Keratinocyte (primary cell): ENCODE measurements at regions not wholly inside any gene's neighbourhood (a gene's known extent, or its start where the extent isn't known, plus 50 kb on each side); places are given as distances from the start of the nearest gene placed in this dataset.

ENCODE experiments used
- DNase-seq: peaks from one replicate; pipeline ENCODE4 v3.0.0-alpha.2; 2011; ENCODE audit warnings: low read depth, missing footprints, low spot score
- FAIRE-seq: peaks from 2 replicates; lab custom pipeline; 2011; peaks lifted over from hg19 to GRCh38; lab: Jason Lieb, UNC
- H2AFZ ChIP-seq: 2 replicates; pipeline ENCODE4 v1.6.0; 2012; ENCODE audit warnings: low read length, control low read depth, inconsistent platforms; ENCODE audit not compliant: control insufficient read depth
- H3K27ac ChIP-seq: 2 replicates; pipeline ENCODE4 v1.5.1; 2011; ENCODE audit warnings: low read length; ENCODE audit not compliant: control insufficient read depth, insufficient read depth
- H3K27me3 ChIP-seq: 3 replicates; pipeline ENCODE4 v1.6.0; 2011; ENCODE audit warnings: low read length; ENCODE audit not compliant: control insufficient read depth, insufficient read depth; ENCODE audit errors: extremely low read depth
- H3K36me3 ChIP-seq, 2 experiments: 2 replicates in 1 of 2; 3 replicates in 1 of 2; pipeline ENCODE4 v1.5.1; 2011; ENCODE audit warnings: low read length in 2 of 2, mild to moderate bottlenecking in 1 of 2; ENCODE audit not compliant: control insufficient read depth in 2 of 2, insufficient read depth in 2 of 2; ENCODE audit errors: extremely low read depth in 1 of 2
- H3K4me1 ChIP-seq: 3 replicates; pipeline ENCODE4 v1.5.1; 2011; ENCODE audit warnings: low read length; ENCODE audit not compliant: control insufficient read depth, insufficient read depth; ENCODE audit errors: extremely low read depth
- H3K4me2 ChIP-seq: 3 replicates; pipeline ENCODE4 v1.6.0; 2011; ENCODE audit warnings: low read depth, low read length; ENCODE audit not compliant: control insufficient read depth, insufficient read depth; ENCODE audit errors: extremely low read depth
- H3K4me3 ChIP-seq, 3 experiments: fragments of 200-600 bp in 1 of 3; sonication (generic) in 1 of 3; 2 replicates in 2 of 3; 3 replicates in 1 of 3; pipeline ENCODE4 v1.5.1; 2011 to 2016; ENCODE audit warnings: low read length in 3 of 3, mild to moderate bottlenecking in 3 of 3, control low read depth in 2 of 3, inconsistent platforms in 1 of 3, low read depth in 1 of 3, mixed read lengths in 1 of 3, mixed run types in 1 of 3, moderate library complexity in 1 of 3; ENCODE audit not compliant: control insufficient read depth in 2 of 3, insufficient read depth in 2 of 3; ENCODE audit errors: extremely low read depth in 1 of 3
- H3K79me2 ChIP-seq: 2 replicates; pipeline ENCODE4 v1.6.0; 2012; ENCODE audit warnings: low read length; ENCODE audit not compliant: control insufficient read depth, insufficient read depth
- H3K9ac ChIP-seq: 3 replicates; pipeline ENCODE4 v1.6.0; 2011; ENCODE audit warnings: low read length; ENCODE audit not compliant: control insufficient read depth, insufficient read depth; ENCODE audit errors: extremely low read depth
- H3K9me1 ChIP-seq: 3 replicates; pipeline ENCODE4 v1.6.0; 2011; ENCODE audit warnings: low read length; ENCODE audit not compliant: control insufficient read depth, insufficient read depth; ENCODE audit errors: extremely low read depth
- H3K9me3 ChIP-seq: 2 replicates; pipeline ENCODE4 v1.5.1; 2012; ENCODE audit warnings: low read depth, low read length; ENCODE audit not compliant: control insufficient read depth
- H4K20me1 ChIP-seq: 3 replicates; pipeline ENCODE4 v1.6.0; 2011; ENCODE audit warnings: low read length; ENCODE audit not compliant: control insufficient read depth, insufficient read depth; ENCODE audit errors: extremely low read depth
- CTCF ChIP-seq, 3 experiments: IDR thresholded peaks in 1 of 3; conservative IDR thresholded peaks in 1 of 3; optimal IDR thresholded peaks in 1 of 3; 2 replicates in 2 of 3; 3 replicates in 1 of 3; pipeline versions ENCODE3 to v1.5.1; 2011; ENCODE audit warnings: low read length in 3 of 3, mild to moderate bottlenecking in 3 of 3, moderate library complexity in 2 of 3, control low read depth in 1 of 3, inconsistent platforms in 1 of 3; ENCODE audit not compliant: insufficient read depth in 2 of 3; ENCODE audit errors: extremely low read depth in 1 of 3
- EZH2 ChIP-seq: IDR thresholded peaks from one replicate; pipeline ENCODE4 v1.6.1; 2012; ENCODE audit warnings: inconsistent platforms, mild to moderate bottlenecking, low read length, moderate library complexity
- dilution Hi-C: fragments of 300-500 bp; cut with MboI; formaldehyde crosslinking; loops from one replicate; pipeline ENCODE4 v1.7.0; 2020; ENCODE audit warnings: low sequenced_read_pairs; ENCODE audit not compliant: extremely low pct_ligation_motif_present

DNA sequence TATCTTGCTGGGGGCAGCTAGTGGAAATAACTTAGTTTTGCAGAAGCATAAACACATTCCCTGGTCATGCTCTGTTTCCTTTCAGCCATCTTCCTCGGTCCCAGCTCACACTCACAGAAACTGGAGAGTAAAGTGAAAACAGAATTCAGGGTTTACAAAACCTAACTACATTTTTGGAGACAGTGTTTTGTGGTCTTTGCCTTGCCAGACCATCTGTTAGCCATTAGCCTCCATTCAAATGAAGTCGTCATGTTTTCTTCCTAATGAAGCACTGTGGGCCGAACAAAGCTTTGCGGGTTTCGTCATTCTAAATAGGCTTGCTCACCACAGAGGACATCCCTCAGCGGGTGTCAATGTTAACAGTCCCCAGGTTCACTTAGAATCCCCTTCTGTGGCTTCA, 214.6 kb upstream of the TMEM72 start:
- no peaks in the 10 kb centered on the region for H3K9me1 ChIP-seq
- FAIRE-seq: no peak
- no peak overlapping the region for H3K4me3 ChIP-seq
- DNase-seq: no peak
- no peaks in the 10 kb centered on the region for H3K4me1 ChIP-seq
- no peak overlapping the region for H3K27ac ChIP-seq
- H3K9me3 ChIP-seq: no peaks in the 10 kb centered on the region
- no peaks in the 10 kb centered on the region for H3K36me3 ChIP-seq
- H3K4me2 ChIP-seq: no peak overlapping the region
- no peaks in the 10 kb centered on the region for H3K79me2 ChIP-seq
- no peaks in the 10 kb centered on the region for H4K20me1 ChIP-seq
- TF ChIP-seq CTCF (optimal IDR thresholded peaks at IDR 0.05 in 1 of 3, IDR thresholded peaks at IDR 0.05 in 1 of 3, conservative IDR thresholded peaks at IDR 0.05 in 1 of 3; ENCODE audit: extremely low read depth in 1 of 3, insufficient read depth in 2 of 3, low read length in 3 of 3): no peak
- no peak for TF ChIP-seq EZH2
- H2AFZ ChIP-seq: no peak overlapping the region
- dilution Hi-C loops: no loop called here
- no peaks in the 10 kb centered on the region for H3K27me3 ChIP-seq
- no peak overlapping the region for H3K9ac ChIP-seq

- Histone ChIP-seq H3K27me3 (no peaks in the 10 kb centered on the region), H3K79me2 (no peaks in the 10 kb centered on the region), H3K9ac (no peak overlapping the region), H3K36me3 (no peaks in the 10 kb centered on the region), H3K4me2 (no peak overlapping the region), H4K20me1 (no peaks in the 10 kb centered on the region), H3K9me3 (no peaks in the 10 kb centered on the region), H2AFZ (no peak overlapping the region), H3K4me3 (no peak overlapping the region), H3K9me1 (no peaks in the 10 kb centered on the region), H3K4me1 (no peaks in the 10 kb centered on the region), H3K27ac (no peak overlapping the region)
- DNase-seq: no peak
- FAIRE-seq: no peak
- no peak for TF ChIP-seq CTCF (optimal IDR thresholded peaks at IDR 0.05 in 1 of 3, IDR thresholded peaks at IDR 0.05 in 1 of 3, conservative IDR thresholded peaks at IDR 0.05 in 1 of 3; ENCODE audit: extremely low read depth in 1 of 3, insufficient read depth in 2 of 3, low read length in 3 of 3)
- TF ChIP-seq EZH2: no peak
- dilution Hi-C loops: no loop called here
These were observed 214.0 kb upstream of the TMEM72 start for GRCh38 chr10:44697116-44697515.
